Endothelial cell (in vitro differentiated cells): ENCODE measurements at regions not wholly inside any gene's neighbourhood (a gene's known extent, or its start where the extent isn't known, plus 50 kb on each side); places are given as distances from the start of the nearest gene placed in this dataset.

ENCODE experiments used
- DNase-seq: peaks from one replicate; pipeline ENCODE4 v3.0.0; 2021; ENCODE audit warnings: low spot score
- H3K27ac Mint-ChIP-seq: one replicate; pipeline ENCODE4 v1.8.0; 2021; ENCODE audit warnings: mixed read lengths, inconsistent platforms; ENCODE audit not compliant: unreplicated experiment
- H3K27me3 Mint-ChIP-seq: one replicate; pipeline ENCODE4 v1.8.0; 2021; ENCODE audit warnings: mild to moderate bottlenecking, moderate library complexity, mixed read lengths, inconsistent platforms; ENCODE audit not compliant: unreplicated experiment
- H3K36me3 Mint-ChIP-seq: one replicate; pipeline ENCODE4 v1.8.0; 2021; ENCODE audit warnings: mild to moderate bottlenecking, low read depth, mixed read lengths, inconsistent platforms; ENCODE audit not compliant: unreplicated experiment
- H3K4me1 Mint-ChIP-seq: one replicate; pipeline ENCODE4 v1.8.0; 2021; ENCODE audit warnings: mild to moderate bottlenecking, mixed read lengths, inconsistent platforms; ENCODE audit not compliant: unreplicated experiment
- H3K4me3 Mint-ChIP-seq: one replicate; pipeline ENCODE4 v1.8.0; 2021; ENCODE audit warnings: mild to moderate bottlenecking, mixed read lengths, inconsistent platforms; ENCODE audit not compliant: unreplicated experiment
- H3K9me3 Mint-ChIP-seq: one replicate; pipeline ENCODE4 v1.8.0; 2021; ENCODE audit warnings: mixed read lengths, inconsistent platforms; ENCODE audit not compliant: unreplicated experiment
- CTCF ChIP-seq: fragments of 200-600 bp; sonication (generic); IDR thresholded peaks from one replicate; pipeline ENCODE4 v1.5.0; 2021; ENCODE audit warnings: antibody characterized with exemption; ENCODE audit not compliant: unreplicated experiment

GRCh38 chr5:167951116-167951515, 340.3 kb upstream of the WWC1 start:
- no peaks in the 10 kb centered on the region for H3K9me3 Mint-ChIP-seq
- no peak for TF ChIP-seq CTCF
- peaks cover 3% of the 10 kb centered on the region for H3K4me1 Mint-ChIP-seq
- no peak for DNase-seq
- H3K4me3 Mint-ChIP-seq: no peak overlapping the region
- H3K27ac Mint-ChIP-seq: no peak overlapping the region
- no peaks in the 10 kb centered on the region for H3K36me3 Mint-ChIP-seq
- H3K27me3 Mint-ChIP-seq: no peaks in the 10 kb centered on the region

- H3K4me1 Mint-ChIP-seq: peaks cover 3% of the 10 kb centered on the region
- H3K27me3 Mint-ChIP-seq: no peaks in the 10 kb centered on the region
- no peaks in the 10 kb centered on the region for H3K36me3 Mint-ChIP-seq
- TF ChIP-seq CTCF: no peak
- no peaks in the 10 kb centered on the region for H3K9me3 Mint-ChIP-seq
- H3K4me3 Mint-ChIP-seq: no peak overlapping the region
- H3K27ac Mint-ChIP-seq: no peak overlapping the region
- no peak for DNase-seq
Measured at GRCh38 chr5:167952278-167952995, 339.0 kb upstream of the WWC1 start.

- H3K27ac Mint-ChIP-seq: no peak overlapping the region
- TF ChIP-seq CTCF: no peak
- no peaks in the 10 kb centered on the region for H3K9me3 Mint-ChIP-seq
- H3K4me3 Mint-ChIP-seq: no peak overlapping the region
- H3K36me3 Mint-ChIP-seq: no peaks in the 10 kb centered on the region
- peaks cover 3% of the 10 kb centered on the region for H3K4me1 Mint-ChIP-seq
- no peaks in the 10 kb centered on the region for H3K27me3 Mint-ChIP-seq
- DNase-seq: no peak
Measured at GRCh38 chr5:167953151-167953798, 338.2 kb upstream of the WWC1 start.

- no peaks in the 10 kb centered on the region for H3K4me1 Mint-ChIP-seq
- no peak for TF ChIP-seq CTCF
- no peaks in the 10 kb centered on the region for H3K36me3 Mint-ChIP-seq
- H3K27ac Mint-ChIP-seq: no peak overlapping the region
- no peak for DNase-seq
- H3K9me3 Mint-ChIP-seq: peaks cover 5% of the 10 kb centered on the region
- H3K4me3 Mint-ChIP-seq: no peak overlapping the region
- peaks cover 2% of the 10 kb centered on the region for H3K27me3 Mint-ChIP-seq
Measured at GRCh38 chr5:167961731-167962130, 329.7 kb upstream of the WWC1 start.

GRCh38 chr5:167964529-167964928, 326.9 kb upstream of the WWC1 start:
- DNase-seq: no peak
- H3K27ac Mint-ChIP-seq: no peak overlapping the region
- no peak for TF ChIP-seq CTCF
- no peaks in the 10 kb centered on the region for H3K4me1 Mint-ChIP-seq
- H3K36me3 Mint-ChIP-seq: no peaks in the 10 kb centered on the region
- peaks cover 5% of the 10 kb centered on the region for H3K9me3 Mint-ChIP-seq
- H3K4me3 Mint-ChIP-seq: no peak overlapping the region
- H3K27me3 Mint-ChIP-seq: peaks cover 2% of the 10 kb centered on the region
